ENCODE measurements at regions not wholly inside any gene's neighbourhood (a gene's known extent, or its start where the extent isn't known, plus 50 kb on each side); places are given as distances from the start of the nearest gene placed in this dataset.
"Not testable (repeated sequence)": the region's sequence is repeated elsewhere in the genome, so short reads cannot be mapped to it uniquely, and the experiment has no call there.

DNA sequence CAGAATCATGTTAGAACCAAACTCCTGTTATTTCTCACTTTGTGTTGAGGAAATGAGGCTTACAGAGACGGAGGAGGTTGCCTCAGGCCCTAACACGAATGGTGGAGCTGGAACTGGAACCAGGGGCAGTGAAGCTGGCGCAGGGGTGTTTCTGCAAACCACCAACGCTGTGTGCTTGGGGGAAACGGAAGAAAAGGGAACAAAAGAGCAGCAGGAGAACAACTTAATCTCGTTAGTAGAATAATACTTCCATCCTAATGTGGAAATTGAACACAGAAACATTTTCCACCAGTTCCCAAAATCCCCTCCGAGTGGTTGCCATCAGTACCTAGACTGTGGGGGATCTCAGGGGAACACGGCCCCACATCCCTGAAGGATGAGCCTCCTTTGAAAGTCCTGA is 103.4 kb upstream of the FRMD1 start:
- no peak overlapping the region for H3K4me3 Mint-ChIP-seq (ENCODE audit: low read depth)
- no peaks in the 10 kb centered on the region for H3K4me1 Mint-ChIP-seq (ENCODE audit: low read depth)
- no peaks in the 10 kb centered on the region for H3K27me3 Mint-ChIP-seq (ENCODE audit: low read depth)
- H3K27ac Mint-ChIP-seq, result no peak overlapping the region
- no peaks in the 10 kb centered on the region for H3K36me3 Mint-ChIP-seq (ENCODE audit: low read depth)
- intact Hi-C loops (cut with micrococcal nuclease), result no loop called here
- H3K9me3 Mint-ChIP-seq, result no peaks in the 10 kb centered on the region
- no peak for DNase-seq (ENCODE audit: low spot score)

DNA sequence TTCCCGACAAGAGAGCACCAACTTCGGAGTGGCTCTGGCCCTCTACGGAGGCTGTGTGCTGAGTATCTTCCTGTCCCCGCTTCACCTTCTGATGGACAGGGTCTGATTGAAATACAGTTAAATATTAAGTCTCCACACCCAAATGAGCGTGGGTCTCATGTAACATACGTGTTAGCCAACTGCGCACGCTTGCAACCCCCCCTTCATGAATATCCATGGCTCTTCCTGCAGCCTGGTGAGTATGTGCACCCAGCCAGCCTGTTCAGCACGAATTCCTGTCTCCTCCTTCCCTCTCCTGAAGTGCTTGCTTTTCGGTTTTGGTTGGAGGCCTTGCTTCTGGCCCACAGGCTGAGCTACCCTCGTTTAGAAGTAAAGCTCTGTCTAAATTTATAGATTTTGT is 102.9 kb upstream of the FRMD1 start:
- Mint-ChIP-seq H3K9me3 (no peaks in the 10 kb centered on the region), H3K4me1 (ENCODE audit: low read depth) (no peaks in the 10 kb centered on the region), H3K4me3 (ENCODE audit: low read depth) (no peak overlapping the region), H3K27me3 (ENCODE audit: low read depth) (no peaks in the 10 kb centered on the region), H3K36me3 (ENCODE audit: low read depth) (no peaks in the 10 kb centered on the region), H3K27ac (no peak overlapping the region)
- intact Hi-C loops (cut with micrococcal nuclease), result no loop called here
- DNase-seq (ENCODE audit: low spot score), result no peak

DNA sequence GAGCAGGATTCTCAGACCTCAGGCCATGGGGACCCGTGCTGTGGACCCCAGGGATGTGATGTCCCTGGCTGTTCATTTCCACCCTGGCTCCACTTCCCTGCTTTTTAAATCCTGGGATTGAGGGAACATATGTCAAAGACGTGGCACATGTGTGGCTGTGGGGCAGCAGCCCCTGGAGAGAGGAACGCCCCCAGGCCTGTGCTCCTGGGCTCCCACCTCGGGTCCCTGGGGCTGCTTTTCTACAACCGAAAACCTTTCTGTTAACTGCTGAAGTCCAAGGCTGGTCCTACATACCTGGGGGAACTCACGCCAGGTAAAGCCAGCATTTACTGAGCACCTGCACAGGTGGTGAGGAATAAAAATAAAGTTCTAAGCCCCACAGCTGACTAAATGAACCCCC is 102.3 kb upstream of the FRMD1 start:
- H3K27ac Mint-ChIP-seq, result no peak overlapping the region

DNA sequence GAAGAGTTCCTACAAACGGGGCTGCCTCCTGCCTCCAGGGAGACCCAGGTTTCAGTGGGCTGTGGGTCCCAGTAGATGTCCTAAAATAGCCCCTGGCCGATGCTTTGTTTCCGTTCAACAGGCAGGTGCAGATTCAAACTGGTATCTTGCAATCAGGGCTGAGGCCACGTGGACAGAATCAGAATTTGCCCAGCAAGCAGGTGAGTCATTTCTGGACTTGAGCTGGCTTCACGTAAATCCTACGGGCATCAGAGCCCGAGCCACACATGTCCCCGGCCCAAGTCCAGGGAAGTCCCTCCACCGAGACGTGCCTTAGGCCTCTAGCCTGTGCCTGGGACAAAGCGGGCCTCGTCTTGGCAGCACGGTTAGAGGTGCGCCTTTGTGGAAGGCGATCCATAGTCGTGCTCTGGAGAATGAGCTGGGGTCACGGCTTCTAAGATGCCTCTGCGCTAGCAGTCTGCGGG is 101.6 kb upstream of the FRMD1 start:
- H3K27ac Mint-ChIP-seq, result no peak overlapping the region
- H3K4me3 Mint-ChIP-seq (ENCODE audit: low read depth), result no peak overlapping the region
- no peak for DNase-seq (ENCODE audit: low spot score)
- H3K27me3 Mint-ChIP-seq (ENCODE audit: low read depth), result no peaks in the 10 kb centered on the region
- no peaks in the 10 kb centered on the region for H3K9me3 Mint-ChIP-seq
- intact Hi-C loops (cut with micrococcal nuclease), result no loop called here
- no peaks in the 10 kb centered on the region for H3K4me1 Mint-ChIP-seq (ENCODE audit: low read depth)
- no peaks in the 10 kb centered on the region for H3K36me3 Mint-ChIP-seq (ENCODE audit: low read depth)

More for the DNA sequence above, 102.3 kb upstream of the FRMD1 start:
- Mint-ChIP-seq H3K27me3 (ENCODE audit: low read depth) (no peaks in the 10 kb centered on the region), H3K4me3 (ENCODE audit: low read depth) (no peak overlapping the region), H3K9me3 (no peaks in the 10 kb centered on the region), H3K4me1 (ENCODE audit: low read depth) (no peaks in the 10 kb centered on the region), H3K36me3 (ENCODE audit: low read depth) (no peaks in the 10 kb centered on the region)
- intact Hi-C loops (cut with micrococcal nuclease), result no loop called here
- no peak for DNase-seq (ENCODE audit: low spot score)

DNA sequence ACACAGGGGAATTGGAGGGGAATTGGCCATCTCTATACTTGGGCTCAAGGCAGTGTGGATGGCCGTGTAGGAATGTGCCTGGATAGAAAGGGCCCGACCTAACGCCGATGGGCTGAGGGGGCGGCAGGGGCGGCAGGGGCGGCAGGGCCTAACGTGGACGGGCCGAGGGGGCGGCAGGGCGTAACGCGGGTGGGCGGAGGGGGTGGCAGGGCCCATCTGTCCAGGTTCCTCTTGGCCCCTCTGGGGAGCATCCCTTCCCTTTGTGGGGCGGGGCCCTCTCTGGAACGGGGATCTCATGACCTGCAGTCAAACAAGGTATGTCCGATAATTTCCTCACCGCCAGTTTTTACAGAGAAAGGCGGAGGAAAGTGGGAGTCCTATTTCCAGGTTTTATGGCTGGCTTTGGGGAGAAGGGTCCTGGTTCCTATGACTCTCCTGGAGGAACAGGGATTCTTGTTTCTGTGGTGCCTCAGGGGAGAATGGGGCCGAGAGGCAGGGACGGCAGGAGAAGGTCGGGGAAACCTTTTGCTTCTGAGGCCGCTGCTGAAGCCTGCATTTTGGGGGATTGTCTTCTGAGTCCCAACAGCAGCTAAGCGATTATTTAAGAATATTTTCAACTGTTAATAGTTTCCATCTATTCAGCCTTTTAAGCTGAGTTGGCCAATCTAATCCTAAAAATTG is 100.8 kb upstream of the FRMD1 start:
- Mint-ChIP-seq H3K36me3 (ENCODE audit: low read depth) (no peaks in the 10 kb centered on the region), H3K27ac (no peak overlapping the region), H3K4me3 (ENCODE audit: low read depth) (no peak overlapping the region), H3K27me3 (ENCODE audit: low read depth) (no peaks in the 10 kb centered on the region), H3K9me3 (no peaks in the 10 kb centered on the region), H3K4me1 (ENCODE audit: low read depth) (no peaks in the 10 kb centered on the region)
- no peak for DNase-seq (ENCODE audit: low spot score)
- intact Hi-C loops (cut with micrococcal nuclease), result no loop called here

DNA sequence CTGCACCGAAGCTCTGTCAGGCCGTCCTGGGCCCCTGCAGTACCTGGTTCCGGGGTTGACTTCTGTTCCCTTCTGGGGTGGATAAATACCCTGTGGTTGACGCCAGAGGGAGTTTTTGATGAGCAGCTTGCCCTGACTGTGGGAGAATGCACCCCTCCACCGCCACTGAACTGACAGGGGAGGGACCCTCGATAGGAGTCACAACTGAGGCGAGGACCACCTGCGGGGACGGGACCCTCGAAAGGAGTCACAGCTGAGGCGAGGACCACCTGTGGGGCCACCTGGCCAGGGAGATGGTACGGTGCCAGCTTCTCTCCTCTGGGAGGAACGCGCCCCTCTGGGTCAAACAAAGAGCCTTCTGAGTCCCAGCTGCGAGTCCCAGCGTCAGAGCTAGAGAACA is 100.1 kb upstream of the FRMD1 start:
- H3K4me3 Mint-ChIP-seq (ENCODE audit: low read depth), result no peak overlapping the region
- no peaks in the 10 kb centered on the region for H3K9me3 Mint-ChIP-seq
- no peak overlapping the region for H3K27ac Mint-ChIP-seq
- intact Hi-C loops (cut with micrococcal nuclease), result no loop called here
- DNase-seq (ENCODE audit: low spot score), result no peak
- H3K4me1 Mint-ChIP-seq (ENCODE audit: low read depth), result no peaks in the 10 kb centered on the region
- peaks cover 6% of the 10 kb centered on the region for H3K27me3 Mint-ChIP-seq (ENCODE audit: low read depth)
- no peaks in the 10 kb centered on the region for H3K36me3 Mint-ChIP-seq (ENCODE audit: low read depth)

DNA sequence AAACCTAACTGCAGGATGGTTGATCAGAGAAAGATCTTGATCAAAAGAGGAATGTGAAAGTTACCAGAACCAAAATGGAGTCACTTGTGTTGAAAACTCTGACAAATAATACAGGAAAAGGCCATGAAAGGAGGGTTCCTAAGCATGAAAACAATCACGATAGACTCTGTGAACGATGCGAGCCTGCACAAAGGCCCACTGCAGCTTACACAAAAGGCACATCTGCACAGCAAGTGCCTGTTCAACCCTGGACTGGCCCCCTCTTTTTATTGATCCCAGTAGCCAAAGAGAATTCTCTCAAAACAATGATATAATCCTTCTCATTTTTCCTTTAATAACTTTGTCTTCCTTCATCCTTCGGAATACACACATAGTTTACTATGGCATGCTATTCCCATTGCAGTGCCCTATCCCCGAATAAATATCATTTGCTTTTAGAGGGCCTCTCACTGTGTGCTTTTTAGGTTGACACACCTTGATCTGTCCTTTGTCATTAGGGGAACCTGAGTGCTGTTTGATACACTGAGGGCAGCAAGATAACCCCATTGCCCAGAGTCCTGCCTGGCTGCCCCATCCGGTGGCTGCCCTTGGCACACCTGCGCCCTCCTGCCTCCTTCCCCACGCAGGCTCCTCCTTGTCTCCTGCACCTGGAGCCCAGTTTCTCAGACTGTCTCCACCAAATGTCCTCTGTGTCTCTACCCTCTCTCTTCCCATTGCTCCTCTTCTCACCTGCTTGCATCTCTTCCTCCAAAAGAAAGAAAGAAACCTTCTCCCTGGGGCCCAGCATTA is 98.3 kb upstream of the FRMD1 start:
- Mint-ChIP-seq H3K27ac (no peak overlapping the region), H3K36me3 (ENCODE audit: low read depth) (no peaks in the 10 kb centered on the region), H3K4me1 (ENCODE audit: low read depth) (no peaks in the 10 kb centered on the region), H3K9me3 (no peaks in the 10 kb centered on the region), H3K4me3 (ENCODE audit: low read depth) (no peak overlapping the region), H3K27me3 (ENCODE audit: low read depth) (peaks cover 12% of the 10 kb centered on the region)
- intact Hi-C loops (cut with micrococcal nuclease), result no loop called here
- no peak for DNase-seq (ENCODE audit: low spot score)

DNA sequence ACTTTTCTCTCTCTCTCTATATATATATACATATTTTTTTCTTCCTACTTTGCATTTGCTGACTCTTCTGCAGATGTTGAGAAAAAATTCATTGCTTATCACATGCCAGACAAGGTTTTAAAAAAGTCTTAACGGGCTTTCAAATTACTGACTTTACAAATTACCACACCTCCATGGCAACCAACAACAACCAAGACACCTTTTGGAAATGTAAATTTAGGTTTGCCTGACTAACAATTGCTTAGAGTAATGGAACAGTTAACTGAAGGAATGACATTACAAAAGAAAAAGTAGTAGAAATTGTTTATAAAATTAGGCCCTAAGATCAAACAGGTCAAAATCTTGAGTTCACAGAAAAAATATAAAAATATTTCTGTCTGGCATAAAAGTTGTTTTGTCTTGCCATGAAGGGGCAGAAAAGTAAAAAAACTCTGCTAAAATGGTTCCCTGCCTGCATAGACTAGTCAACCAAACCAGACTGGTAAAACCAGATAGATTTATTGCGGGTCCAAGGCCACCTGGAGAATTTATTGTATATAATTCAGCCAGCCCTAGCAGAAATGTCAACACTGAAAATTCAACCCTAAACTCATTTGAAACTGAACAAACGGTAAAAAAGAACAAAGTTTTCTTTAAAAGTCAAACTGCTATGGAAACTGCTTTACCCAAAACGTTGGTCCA is 92.8 kb upstream of the FRMD1 start:
- DNase-seq (ENCODE audit: low spot score), result no peak
- Mint-ChIP-seq H3K4me3 (ENCODE audit: low read depth) (no peak overlapping the region), H3K36me3 (ENCODE audit: low read depth) (no peaks in the 10 kb centered on the region), H3K4me1 (ENCODE audit: low read depth) (no peaks in the 10 kb centered on the region), H3K27ac (no peak overlapping the region), H3K9me3 (peaks cover 9% of the 10 kb centered on the region), H3K27me3 (ENCODE audit: low read depth) (peaks cover 12% of the 10 kb centered on the region)
- intact Hi-C loops (cut with micrococcal nuclease), result no loop called here

DNA sequence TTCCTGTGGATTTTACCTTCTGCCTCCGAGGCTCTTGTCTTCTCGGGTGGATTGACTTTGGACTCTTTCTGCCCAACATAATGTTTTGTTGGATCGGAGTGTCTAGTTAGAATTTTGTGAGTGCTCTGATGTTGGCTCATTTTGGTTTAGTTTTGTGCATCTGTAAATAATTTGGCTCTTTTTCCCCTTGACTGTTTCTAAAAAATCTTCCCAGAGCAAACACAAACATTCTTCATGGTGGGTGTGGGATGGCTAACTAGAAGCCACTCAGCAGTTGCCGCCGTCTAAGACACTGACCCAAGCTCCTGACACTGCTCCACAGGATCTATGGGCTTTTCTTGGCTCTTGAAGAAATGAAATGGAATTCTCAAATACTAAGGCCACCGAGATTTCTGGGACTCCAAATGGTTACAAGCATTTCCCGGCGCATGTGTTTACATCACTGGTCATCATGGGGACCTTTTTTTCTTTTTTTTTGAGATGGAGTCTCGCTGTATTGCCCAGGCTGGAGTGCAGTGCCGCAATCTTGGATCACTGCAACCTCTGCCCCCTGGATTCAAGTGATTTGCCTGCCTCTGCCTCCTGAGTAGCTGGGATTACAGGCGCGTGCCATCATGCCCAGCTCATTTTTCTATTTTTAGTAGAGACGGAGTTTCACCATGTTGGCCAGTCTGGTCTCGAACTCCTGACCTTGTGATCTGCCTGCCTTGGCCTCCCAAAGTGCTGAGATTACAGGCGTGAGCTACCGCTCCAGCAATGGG is 92.0 kb upstream of the FRMD1 start:
- intact Hi-C loops (cut with micrococcal nuclease), result no loop called here
- H3K27ac Mint-ChIP-seq, result no peak overlapping the region
- no peaks in the 10 kb centered on the region for H3K36me3 Mint-ChIP-seq (ENCODE audit: low read depth)
- H3K4me1 Mint-ChIP-seq (ENCODE audit: low read depth), result no peaks in the 10 kb centered on the region
- peaks cover 9% of the 10 kb centered on the region for H3K9me3 Mint-ChIP-seq
- DNase-seq (ENCODE audit: low spot score), result no peak
- no peak overlapping the region for H3K4me3 Mint-ChIP-seq (ENCODE audit: low read depth)
- peaks cover 12% of the 10 kb centered on the region for H3K27me3 Mint-ChIP-seq (ENCODE audit: low read depth)

DNA sequence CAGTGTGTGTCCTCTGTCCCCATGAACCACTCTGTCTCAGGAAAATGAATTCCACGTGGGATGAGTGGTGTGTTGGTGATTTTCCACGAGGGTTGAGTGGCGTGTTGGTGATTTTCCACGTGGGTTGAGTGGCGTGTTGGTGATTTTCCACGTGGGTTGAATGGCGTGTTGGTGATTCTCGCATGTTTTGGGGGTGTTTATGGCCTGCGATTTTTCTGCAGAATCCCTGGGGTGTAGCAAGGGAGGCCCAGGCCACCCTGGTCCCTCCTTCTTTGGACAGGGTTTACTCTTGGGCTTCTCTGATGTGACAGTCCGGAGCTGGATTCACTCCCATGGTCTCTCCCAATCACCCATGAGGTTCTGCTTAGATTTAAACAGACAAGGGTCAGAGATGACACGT is 90.6 kb upstream of the FRMD1 start:
- Mint-ChIP-seq H3K4me3 (ENCODE audit: low read depth) (no peak overlapping the region), H3K27ac (no peak overlapping the region), H3K36me3 (ENCODE audit: low read depth) (no peaks in the 10 kb centered on the region), H3K27me3 (ENCODE audit: low read depth) (peaks cover 11% of the 10 kb centered on the region), H3K4me1 (ENCODE audit: low read depth) (no peaks in the 10 kb centered on the region), H3K9me3 (peaks cover 9% of the 10 kb centered on the region)
- no peak for DNase-seq (ENCODE audit: low spot score)
- intact Hi-C loops (cut with micrococcal nuclease), result no loop called here

DNA sequence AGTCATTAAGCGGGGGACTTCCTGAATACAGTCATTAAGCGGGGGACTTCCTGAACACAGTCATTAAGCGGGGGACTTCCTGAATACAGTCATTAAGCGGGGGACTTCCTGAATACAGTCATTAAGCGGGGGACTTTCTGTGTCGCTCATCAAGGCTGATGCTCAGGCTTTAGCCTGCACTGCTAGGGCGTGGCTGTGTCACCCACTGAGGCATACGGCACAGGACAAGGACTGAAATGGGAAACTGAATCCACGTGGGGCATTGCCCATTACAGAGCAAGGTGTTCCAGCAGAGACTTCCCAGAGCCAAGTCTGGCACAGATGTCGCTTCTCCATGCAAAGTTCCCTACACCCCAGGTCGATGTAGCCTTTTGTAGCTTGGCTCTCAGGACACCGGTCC is 89.9 kb upstream of the FRMD1 start:
- H3K4me1 Mint-ChIP-seq (ENCODE audit: low read depth); intact Hi-C loops (cut with micrococcal nuclease); H3K27ac Mint-ChIP-seq; H3K36me3 Mint-ChIP-seq (ENCODE audit: low read depth); H3K9me3 Mint-ChIP-seq; DNase-seq (ENCODE audit: low spot score); H3K27me3 Mint-ChIP-seq (ENCODE audit: low read depth); H3K4me3 Mint-ChIP-seq (ENCODE audit: low read depth): not testable (repeated sequence)

DNA sequence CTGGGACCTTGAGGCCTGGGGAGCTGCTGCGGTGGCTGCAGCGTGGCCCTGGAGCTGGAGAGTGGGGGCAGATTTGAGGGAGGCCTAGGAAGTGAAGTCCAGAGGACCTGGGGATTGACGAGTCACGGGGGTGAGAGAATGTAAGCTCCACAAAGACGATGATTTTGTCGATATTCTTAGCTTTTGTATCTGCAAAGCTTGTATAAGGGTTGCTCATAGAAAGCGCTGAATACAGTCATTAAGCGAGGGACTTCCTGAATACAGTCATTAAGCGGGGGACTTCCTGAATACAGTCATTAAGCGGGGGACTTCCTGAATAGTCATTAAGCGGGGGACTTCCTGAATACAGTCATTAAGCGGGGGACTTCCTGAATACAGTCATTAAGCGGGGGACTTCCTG is 89.3 kb upstream of the FRMD1 start:
- H3K27ac Mint-ChIP-seq; H3K4me3 Mint-ChIP-seq (ENCODE audit: low read depth); intact Hi-C loops (cut with micrococcal nuclease): not testable (repeated sequence)

More for the DNA sequence above, 89.3 kb upstream of the FRMD1 start:
- H3K9me3 Mint-ChIP-seq; H3K4me1 Mint-ChIP-seq (ENCODE audit: low read depth); H3K27me3 Mint-ChIP-seq (ENCODE audit: low read depth); H3K36me3 Mint-ChIP-seq (ENCODE audit: low read depth); DNase-seq (ENCODE audit: low spot score): not testable (repeated sequence)
